Gastrocnemius medialis (tissue), 4 donors: ENCODE measurements at regions not wholly inside any gene's neighbourhood (a gene's known extent, or its start where the extent isn't known, plus 50 kb on each side); places are given as distances from the start of the nearest gene placed in this dataset.
"Not testable (repeated sequence)": the region's sequence is repeated elsewhere in the genome, so short reads cannot be mapped to it uniquely, and the experiment has no call there.

ENCODE experiments used
- CTCF ChIP-seq, 5 experiments: fragments of 450-650 bp in 3 of 5; fragments of 200-600 bp in 2 of 5; sonication (generic) in 2 of 5; IDR thresholded peaks in 4 of 5; conservative IDR thresholded peaks in 1 of 5; 1 replicate in 4 of 5; 2 replicates in 1 of 5; pipeline ENCODE4 v1.5.1; 2016 to 2019; ENCODE audit warnings: antibody characterized with exemption in 5 of 5, mild to moderate bottlenecking in 3 of 5, moderate library complexity in 3 of 5
- POLR2A ChIP-seq, 2 donors: fragments of 450-650 bp; IDR thresholded peaks; one replicate each; pipeline ENCODE4 v1.6.1; 2017; ENCODE audit warnings: antibody characterized with exemption in 2 of 2, mild to moderate bottlenecking in 2 of 2, moderate library complexity in 2 of 2

- not testable (repeated sequence) for TF ChIP-seq CTCF (IDR thresholded peaks at IDR 0.05 in 4 of 5, conservative IDR thresholded peaks at IDR 0.05 in 1 of 5); POLR2A (IDR thresholded peaks at IDR 0.05)
Observed at GRCh38 chr2:179321034-179321433, 56.4 kb upstream of the SESTD1 start.
